Sigmoid colon (tissue), 4 donors: ENCODE measurements at regions not wholly inside any gene's neighbourhood (a gene's known extent, or its start where the extent isn't known, plus 50 kb on each side); places are given as distances from the start of the nearest gene placed in this dataset.

ENCODE experiments used
- EP300 ChIP-seq, 4 donors: sonication (generic); formaldehyde crosslinking; IDR thresholded peaks; one replicate each; pipeline ENCODE4 v1.6.1; 2017; ENCODE audit warnings: antibody characterized with exemption in 4 of 4
- POLR2A ChIP-seq, 2 donors: fragments of 450-650 bp; IDR thresholded peaks; one replicate each; pipeline ENCODE4 v1.6.1; 2016; ENCODE audit warnings: antibody characterized with exemption in 2 of 2, mild to moderate bottlenecking in 2 of 2, moderate library complexity in 2 of 2
- TF ChIP-seq, protein P1 (sequence below), 4 experiments: fragments of 450-650 bp in 3 of 4; fragments of 200-600 bp in 1 of 4; IDR thresholded peaks; one replicate each; pipeline ENCODE4 v1.5.1; 2016 to 2019; ENCODE audit warnings: antibody characterized with exemption in 4 of 4, mild to moderate bottlenecking in 3 of 4, moderate library complexity in 2 of 4

DNA sequence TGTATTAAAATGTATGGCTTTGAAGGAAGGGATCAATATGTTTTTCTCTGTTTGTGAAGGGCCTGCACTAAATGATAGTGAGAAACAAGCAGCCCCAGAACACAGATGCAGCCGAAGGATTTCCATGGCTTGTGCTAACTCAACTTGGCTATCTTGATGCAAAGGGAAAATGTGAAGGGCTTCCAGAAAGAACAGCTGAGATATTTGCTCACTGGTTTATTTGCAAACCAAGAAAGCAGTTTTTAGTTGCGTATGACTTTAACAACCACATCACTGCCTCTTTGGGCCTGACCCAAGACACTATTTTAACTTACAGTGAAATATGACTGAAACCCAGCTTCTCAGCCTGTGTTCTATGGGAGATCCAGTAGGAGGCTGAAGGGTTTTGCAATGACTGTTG is 369.9 kb downstream of the SETD4 start:
- TF ChIP-seq POLR2A (IDR thresholded peaks at IDR 0.05) (no peak), EP300 (IDR thresholded peaks at IDR 0.05) (no peak)
- TF ChIP-seq, protein P1, sequence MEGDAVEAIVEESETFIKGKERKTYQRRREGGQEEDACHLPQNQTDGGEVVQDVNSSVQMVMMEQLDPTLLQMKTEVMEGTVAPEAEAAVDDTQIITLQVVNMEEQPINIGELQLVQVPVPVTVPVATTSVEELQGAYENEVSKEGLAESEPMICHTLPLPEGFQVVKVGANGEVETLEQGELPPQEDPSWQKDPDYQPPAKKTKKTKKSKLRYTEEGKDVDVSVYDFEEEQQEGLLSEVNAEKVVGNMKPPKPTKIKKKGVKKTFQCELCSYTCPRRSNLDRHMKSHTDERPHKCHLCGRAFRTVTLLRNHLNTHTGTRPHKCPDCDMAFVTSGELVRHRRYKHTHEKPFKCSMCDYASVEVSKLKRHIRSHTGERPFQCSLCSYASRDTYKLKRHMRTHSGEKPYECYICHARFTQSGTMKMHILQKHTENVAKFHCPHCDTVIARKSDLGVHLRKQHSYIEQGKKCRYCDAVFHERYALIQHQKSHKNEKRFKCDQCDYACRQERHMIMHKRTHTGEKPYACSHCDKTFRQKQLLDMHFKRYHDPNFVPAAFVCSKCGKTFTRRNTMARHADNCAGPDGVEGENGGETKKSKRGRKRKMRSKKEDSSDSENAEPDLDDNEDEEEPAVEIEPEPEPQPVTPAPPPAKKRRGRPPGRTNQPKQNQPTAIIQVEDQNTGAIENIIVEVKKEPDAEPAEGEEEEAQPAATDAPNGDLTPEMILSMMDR (IDR thresholded peaks at IDR 0.05), result no peak
